Globus pallidus (tissue), 1 donor: ENCODE measurements at regions not wholly inside any gene's neighbourhood (a gene's known extent, or its start where the extent isn't known, plus 50 kb on each side); places are given as distances from the start of the nearest gene placed in this dataset.

Source experiments
- DNase-seq: peaks from one replicate; pipeline ENCODE4 v3.0.0-alpha.2; 2015; ENCODE audit warnings: low spot score

DNA sequence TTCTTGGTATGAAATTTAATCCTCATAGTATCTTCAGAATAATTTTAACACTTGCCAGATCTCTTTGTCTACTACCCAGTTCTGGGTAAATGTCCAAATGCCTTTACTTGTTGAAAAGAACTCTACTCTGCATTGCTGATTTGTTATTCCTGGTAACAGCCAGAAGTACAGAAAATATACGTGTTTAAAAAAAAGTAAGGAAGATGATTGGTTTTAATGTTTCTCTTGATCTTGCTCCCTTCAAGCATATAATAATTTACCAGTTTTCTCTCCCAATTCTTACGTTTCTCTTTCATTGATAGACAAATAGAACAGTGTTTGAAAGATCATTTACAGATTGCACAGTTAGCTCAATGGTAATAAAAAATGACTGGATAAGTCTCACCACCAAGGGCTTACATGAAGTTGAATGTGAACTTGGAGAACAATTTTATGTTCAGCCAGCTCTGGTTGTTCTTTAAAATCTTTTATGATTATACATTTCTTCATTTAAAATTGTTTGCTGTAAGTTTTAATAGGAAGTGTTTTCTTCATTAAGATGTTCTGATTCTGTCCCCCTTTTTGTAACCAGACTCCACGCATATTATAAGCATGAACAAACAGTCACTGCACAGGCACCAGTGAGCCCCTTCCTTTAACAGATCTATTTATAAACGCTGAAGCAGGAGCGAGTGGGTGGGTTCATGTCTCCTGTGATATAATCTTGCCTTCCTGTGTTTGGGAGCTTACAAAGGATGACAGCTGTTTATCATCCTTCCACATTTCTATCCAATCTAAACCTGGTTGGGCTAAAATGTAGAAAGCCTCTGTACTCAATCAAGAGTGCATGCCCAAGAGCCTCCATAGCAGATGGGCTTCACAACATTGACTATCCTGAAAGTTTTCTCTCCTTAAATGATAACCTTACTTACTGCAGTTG, 299.5 kb downstream of the PRL start:
- no peak for DNase-seq

DNA sequence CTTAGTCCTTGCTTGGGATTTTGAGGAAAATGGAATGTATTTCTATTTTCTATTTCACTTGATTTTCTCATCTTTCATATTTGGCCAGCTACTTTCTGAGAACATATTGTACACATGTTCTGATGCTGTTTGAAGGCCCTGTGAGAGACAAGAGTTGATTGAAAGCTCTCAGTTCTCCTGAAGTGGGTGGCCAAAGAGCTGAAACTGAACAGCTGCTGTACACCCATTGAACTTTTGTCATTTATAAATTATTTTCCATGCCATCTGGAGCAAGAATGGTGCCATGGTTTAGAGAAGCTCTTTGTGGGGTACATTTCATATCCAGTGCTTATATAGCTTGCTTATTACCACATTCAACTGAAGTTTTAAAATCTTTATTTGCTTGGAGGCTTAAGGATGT, 298.3 kb downstream of the PRL start:
- DNase-seq = no peak

DNA sequence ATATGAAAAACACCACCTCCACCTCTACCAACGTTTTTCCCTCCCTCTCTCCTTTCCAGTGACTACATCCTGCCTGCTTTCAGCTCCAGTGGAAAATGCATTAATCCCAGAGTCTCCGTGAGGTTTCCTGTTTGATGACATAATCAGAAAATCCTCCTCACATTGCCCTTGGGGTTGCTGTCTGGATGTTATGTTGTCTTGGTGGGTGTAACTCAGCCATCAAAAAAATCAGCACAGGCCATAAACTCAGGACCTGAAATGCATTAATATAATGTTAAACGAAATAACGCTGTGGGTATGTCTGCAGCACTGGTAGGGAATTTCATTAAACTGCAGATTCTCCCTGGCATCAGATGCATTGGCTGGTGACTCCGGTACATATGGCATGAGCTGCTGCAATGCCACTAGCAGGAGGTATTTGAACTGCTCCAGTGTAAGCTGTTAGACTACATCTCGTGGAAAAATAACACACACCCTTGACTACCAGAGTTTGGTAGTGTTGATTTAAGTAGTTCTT, 297.8 kb downstream of the PRL start:
- no peak for DNase-seq

DNA sequence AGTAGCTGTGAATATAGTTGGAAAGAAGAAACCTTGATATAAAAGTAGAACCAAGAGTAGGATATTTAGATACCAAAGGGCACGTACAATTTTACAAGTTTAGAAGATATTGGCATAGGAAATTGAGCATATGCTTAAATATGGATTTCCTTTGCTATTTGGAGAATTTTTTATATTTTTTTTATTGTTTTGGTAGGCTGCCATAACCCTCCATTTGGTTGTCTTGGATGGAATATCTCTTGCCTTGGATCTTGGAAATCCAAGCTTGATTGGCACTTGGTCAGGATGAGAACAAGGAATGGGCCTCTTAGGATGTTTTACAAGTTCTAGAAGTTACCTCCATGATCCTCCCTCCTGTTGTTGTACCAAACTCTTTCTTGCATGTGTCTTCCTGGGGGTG, 297.1 kb downstream of the PRL start:
- DNase-seq = no peak

DNA sequence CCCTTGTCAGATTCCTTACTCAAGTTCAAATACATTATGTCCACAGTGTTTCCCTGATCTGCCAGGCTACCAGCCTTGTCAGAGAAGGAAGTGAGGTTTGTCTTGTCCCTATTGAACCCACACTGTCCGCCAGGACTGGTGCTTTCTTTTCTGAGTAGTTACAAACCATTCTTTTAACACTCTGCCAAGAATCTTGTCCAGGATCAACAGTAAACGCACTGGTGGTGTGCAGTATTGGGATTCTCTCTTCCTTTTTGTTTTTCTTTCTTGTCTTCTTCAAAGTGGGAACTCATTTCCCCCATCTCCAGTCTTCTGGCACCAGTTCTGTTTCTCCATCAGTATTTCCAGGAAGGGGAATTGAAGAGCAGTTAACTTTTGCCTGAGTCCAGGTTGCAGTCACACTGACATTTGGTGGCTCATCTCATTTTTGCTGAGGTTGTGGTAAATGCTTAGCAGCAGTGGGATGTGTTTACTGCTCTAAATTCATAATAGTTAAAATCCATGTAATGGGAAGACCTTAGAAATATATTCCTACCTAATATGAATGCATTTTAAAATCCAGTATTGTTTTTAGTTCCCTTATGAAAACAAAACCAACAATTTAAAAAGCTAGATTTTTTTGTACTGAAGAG, 295.3 kb downstream of the PRL start:
- DNase-seq = no peak

DNA sequence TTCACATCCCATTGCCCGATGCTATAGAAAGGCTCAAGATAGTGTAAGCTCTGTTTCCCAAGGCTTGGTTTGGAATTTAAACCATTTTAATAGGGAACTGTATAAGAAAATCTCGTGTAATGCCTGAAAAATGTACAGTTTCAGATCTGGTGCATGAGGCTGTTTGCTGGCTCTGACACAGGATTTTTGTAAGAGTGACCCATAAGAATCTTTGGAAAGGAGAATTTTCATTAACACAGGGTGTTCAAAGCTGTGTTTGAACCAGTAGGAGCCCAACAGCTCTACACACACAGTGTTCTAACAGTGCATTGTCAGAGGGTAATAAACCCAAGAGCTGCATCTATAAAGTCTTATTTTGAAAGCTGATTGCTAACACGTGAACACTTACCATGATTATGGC, 293.5 kb downstream of the PRL start:
- no peak for DNase-seq

DNA sequence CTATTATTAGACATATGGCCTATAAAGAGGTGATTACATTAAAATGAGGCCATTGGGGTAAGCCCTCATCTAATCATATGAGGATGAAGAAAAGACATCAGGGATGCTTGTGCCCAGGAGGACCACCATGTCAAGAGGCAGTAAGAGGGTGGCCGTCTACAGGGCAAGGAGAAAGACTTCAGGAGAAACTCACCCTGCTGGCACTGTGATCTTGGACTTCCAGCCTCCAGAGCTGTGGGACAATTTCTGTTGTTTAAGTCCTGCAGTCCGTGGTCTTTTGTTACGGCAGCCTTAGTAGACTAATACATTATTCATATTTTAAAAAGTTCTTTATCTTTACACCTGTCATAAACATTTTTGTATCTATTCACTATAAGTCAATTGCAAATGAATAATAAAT, 290.0 kb downstream of the PRL start:
- no peak for DNase-seq

DNA sequence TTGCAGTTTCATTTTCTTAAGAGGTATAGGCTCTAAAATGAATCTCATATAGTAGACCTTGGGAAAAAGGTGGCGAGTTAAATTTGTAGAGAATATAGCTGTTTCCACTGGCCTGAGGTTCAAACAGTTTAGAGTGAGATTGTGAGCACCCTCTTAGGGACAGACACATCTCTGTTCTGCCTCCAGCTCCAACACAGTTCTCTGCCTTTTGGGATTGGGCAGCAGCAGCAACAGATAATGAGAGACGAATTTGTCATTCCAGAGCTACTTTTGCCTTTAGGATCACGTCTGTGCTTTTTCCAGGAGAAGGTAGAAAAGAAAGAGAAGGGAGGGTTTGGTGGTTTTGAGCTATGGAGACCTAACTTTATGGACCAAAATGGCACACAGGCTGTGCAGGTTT, 289.4 kb downstream of the PRL start:
- DNase-seq = no peak

DNA sequence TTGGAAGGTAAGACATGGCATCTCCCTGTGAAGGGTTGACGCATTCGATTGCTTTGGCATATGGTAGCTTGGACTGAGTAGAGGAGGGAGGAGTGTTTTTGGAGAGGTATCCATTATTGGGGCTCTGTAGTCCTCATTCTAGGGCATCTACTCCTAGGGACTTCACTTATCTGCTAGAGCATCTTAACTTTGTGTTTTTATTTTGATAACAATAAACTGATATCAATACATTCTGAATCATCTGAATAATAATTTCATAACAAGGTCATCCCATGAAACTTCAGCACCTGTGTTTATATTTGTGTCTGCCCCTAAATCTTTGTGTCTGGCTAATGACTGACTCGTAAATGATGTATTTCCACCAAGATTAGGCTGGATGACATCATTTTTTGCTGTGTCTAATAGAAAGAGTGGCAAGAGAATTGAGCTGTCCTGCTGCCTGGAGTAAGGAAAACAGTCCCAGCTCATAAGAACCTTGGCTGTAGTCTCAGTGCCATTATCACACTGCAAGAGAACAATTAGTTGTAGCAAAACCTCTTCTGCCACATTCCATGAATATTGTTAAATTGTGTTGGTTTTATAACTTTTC, 288.5 kb downstream of the PRL start:
- no peak for DNase-seq

DNA sequence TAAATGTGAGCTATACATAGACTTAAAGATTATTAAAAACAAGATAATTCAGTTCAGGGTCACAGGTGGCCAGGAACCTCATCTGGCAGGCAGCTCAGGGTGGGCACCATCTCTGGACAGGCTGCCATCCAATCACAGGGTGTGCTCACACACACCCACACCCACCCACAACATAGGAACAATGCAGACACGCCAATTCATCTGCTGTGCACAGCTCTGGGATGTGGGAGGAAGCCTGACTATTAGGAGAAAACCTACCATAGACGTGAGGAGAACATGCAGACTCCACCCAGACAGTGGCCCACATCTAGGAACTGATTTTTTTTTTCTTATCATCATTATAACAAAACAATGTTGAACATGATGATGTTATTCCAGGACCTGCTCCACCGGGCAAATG, 286.7 kb downstream of the PRL start:
- DNase-seq = no peak

DNA sequence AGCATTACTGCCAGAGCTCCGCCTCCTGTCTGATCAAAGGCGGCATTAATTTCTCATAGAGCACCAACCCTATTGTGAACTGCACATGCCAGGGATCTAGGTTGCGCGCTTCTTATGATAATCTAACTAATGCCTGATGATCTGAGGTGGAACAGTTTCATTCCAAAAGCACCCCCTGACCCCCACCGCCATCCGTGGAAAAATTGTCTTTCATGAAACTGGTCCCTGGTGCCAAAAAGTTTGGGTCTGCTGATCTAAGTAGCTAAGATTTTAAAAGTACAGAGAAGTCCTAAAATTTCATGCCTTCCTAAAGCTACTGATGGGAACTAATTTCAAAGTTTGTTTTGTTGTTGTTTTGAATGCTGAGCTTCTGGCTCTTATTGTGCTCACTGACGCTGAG, 281.6 kb downstream of the PRL start:
- DNase-seq = no peak

DNA sequence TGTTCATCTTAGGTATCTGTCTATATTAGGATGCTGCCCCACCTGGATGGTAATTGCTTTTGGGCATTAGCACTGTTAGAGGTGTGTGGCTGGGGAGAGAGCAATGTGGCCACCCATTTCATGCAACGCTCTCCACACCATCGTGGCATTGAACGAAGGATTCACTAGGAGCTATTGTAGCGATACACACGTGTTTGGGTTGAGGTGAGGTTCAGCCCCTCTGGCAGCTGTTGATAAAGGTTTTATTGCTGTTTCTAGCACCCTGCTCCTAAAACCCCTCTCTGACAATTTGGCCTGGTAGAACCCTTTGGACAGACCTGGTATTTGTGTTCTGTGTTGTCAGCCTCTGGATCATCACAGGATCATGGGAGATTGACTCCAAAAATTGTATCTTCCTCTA, 280.9 kb downstream of the PRL start:
- DNase-seq = no peak

DNA sequence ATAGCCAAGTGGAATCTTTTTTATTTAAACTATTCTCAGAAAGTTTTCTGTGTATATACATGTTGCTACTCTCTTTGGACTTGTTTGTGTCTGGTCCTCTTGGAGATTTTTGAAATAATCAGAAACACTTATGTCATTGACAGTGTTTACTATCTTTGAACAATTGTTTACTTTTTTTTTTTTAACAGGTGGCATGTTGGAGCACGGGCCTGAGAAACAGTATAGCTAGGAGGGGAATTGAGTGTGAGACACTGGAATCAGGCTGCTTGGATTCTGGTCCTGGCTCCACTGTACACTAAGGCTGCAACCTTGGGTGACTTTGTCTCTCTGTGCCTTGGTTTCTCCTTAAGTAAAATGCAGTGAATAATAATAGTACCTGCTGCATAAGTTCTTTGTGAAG, 279.6 kb downstream of the PRL start:
- DNase-seq = no peak

DNA sequence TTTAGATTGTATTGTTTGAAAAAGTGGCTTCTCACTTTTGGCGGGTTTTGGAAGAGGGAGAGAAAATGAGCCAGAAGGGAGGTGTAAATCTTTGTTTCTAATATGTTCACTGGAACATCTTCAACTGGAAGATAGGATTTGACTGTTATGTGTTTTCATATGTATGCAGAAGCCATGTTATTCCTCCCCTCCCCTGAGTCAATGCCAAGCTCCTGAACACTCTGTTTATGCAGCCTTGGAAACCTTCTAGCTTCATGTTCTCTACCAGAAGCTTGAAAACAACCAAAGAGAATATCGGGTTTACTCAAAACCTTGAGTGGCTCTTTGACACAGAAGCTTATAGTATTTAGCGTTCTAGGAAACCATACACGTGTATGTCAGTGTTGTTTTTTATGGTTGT, 279.1 kb downstream of the PRL start:
- DNase-seq = no peak

DNA sequence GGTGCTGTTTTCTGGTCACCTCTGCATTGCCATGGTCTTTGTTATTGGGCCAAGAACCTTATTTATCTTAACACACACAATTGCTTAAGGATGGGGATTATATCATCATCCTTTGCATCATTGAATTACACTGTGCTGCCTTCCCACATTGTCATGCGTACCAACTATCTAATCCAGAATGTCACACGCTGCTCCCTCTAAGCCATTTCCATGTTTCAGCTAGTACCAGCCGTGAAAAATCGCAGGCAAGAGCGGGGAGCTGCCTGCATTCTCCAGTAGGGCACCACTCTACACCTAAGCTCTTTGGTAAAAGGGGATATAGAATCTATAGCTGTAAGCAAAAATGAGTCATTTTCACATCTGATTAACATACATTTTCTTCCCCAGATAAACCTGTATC, 277.0 kb downstream of the PRL start:
- DNase-seq = no peak

DNA sequence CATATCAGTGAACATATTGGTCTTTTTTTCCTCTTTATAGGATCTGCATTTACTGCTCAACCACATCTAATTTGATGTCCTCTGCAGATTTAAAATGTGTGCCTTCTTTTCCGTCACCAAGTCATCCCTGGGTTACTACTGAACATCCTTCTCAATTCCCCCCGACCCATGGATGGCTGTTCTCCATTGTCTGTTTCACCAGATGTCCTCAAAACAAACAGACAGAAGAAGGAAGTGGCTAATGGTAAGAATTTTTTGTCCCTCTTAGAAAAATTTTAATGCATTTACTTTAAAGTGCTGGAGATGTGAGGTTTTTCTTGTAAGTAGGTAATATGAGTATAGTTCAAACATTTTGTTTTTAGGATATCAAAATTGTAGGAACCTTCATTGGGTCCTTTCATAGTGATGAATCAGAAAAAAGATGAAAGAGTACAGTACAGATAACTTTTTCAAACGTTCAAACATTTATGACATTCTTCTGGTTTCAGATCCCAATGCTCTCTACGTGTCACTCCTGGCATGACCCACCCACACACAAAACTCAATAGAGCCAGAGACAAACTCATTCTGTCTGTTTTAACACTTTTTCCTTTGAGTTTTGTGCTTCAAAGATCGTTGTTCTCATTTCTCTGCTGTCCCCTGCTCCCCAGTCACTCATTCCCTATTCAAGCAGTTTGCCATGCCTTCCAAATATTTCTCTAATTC, 276.4 kb downstream of the PRL start:
- no peak for DNase-seq

DNA sequence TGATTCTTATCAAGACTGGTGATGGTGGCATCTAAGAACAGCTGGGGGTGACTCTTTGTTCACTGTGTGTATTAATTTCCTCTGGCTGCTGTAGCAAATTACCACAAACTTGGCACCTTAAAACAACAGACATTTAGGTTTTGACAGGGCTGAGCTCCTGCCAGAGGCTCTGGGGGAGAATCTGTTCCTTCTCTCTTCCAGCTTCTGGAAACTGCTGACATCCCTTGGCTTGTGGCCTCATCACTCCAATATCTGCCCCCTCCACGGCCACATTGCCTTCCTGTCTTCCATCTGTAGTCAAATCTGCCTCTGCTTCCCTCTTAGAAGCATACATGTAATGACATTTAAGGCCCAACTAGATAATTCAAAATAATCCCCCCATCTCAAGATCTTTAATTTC, 274.9 kb downstream of the PRL start:
- no peak for DNase-seq

DNA sequence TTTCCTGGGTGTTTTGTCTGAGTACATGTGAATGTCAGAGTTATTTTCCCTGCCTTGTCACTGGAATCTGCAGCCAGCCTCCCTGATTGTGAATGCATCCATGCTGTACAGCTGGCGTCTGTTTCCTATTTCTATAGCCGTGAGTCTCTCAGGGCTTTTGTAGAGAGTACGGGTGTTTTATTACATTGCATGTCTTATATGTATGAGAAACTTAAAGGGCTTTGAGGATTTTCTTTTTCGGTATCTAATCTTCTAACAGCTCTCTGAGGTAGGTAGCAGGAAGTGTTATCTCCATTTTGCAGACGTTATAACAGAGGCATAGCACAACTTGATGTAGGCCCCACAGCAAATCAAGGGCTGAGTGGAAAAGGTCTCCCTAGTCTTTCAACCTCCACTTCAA, 272.9 kb downstream of the PRL start:
- DNase-seq = no peak

DNA sequence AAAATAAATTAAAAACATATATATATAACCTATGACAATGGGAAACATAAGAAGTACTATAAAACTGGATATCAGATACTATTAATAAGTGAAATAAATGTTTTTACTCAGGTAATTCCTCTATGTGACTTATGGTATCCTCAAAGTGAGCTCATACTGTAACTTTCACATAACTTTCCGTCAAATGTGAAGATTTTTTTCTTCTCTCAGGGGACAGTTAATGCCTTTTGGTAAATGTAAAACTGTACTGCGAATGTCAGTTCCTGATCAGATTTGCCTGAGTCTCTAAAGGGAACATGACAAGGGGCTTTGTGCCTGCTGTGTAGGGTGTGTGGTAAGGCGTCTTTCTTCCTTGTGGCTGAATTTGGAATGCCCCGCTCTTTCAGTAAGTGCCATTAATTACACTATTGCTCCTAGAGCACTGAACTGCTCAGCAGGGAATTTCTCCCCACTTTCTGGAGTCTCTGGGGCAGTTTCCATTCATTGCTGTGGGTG, 271.8 kb downstream of the PRL start:
- DNase-seq = no peak

DNA sequence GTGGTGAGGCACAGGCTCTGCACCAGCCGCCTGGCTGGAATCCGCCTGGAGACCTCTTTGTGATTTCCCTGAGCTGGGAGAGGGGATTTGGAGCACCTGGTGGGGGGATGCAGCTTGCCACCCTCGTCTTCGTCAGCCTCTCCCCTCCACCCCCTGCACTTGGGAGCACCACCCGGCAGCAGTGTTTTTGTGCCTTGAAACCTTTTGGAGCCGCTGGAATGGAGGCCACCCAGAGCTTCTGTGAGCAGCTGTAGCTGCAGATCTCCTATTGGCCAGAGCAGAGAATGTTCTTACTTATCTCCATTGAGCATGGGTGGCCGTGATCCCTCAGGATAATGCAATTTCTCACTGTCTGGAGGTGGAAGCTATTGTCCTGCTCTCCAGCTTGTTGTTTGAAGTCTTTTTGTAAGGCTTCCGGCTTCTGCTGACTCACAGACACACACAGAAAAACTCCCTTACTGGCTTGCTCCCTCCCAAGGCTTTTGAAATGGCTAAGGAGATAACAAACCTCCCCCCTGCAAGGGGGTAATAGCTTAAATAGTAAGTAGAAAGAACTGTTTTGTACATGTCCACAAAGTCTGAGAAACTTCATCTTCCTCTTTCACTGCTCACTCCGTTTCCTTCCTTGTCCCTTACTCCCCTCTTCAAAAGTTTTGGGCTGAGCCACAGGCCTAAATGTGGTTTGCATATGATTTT, 271.2 kb downstream of the PRL start:
- DNase-seq = peak; percentile 43

DNA sequence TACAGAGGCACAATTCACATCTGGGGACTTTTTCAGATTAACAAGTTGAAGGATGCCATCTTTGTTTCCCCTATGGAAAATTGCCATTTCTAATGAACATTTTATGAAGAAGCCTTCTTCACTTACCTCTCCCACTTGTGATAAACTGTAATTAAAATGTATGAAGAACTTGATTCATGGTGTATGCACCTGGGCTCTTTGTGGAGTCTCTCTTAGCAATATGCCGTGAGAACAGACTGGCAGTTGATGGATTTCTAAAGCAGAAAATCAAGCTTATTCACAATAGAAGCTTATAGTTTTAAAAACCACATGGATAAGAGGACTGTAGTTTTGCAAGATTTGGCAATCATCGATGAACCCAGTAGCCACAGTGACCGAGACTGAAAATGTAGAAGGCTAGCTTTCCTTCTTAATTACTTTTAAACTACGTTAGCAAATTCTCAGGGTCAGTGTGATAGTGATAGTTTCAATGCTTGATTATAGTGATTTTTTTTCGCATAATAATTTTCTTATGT, 270.6 kb downstream of the PRL start:
- DNase-seq = no peak
